Small intestine (tissue), 7 donors: ENCODE measurements at regions not wholly inside any gene's neighbourhood (a gene's known extent, or its start where the extent isn't known, plus 50 kb on each side); places are given as distances from the start of the nearest gene placed in this dataset.

Experiments used
- DNase-seq, 2 donors: peaks; one replicate each; pipeline versions ENCODE4 v3.0.0 to v3.0.0-alpha.2; 2013
- FAIRE-seq: peaks from 2 replicates; lab custom pipeline; 2012; peaks lifted over from hg19 to GRCh38; lab: Jason Lieb, UNC
- H3K27ac ChIP-seq, 3 donors: one replicate each; pipeline ENCODE4 v1.5.1; 2013; ENCODE audit warnings: low read length in 2 of 3, mild to moderate bottlenecking in 2 of 3, control low read depth in 1 of 3, inconsistent platforms in 1 of 3, low read depth in 1 of 3, moderate library complexity in 1 of 3
- H3K27me3 ChIP-seq, 3 donors: one replicate each; pipeline ENCODE4 v1.6.1; 2013; ENCODE audit warnings: low read length in 3 of 3, inconsistent platforms in 1 of 3; ENCODE audit not compliant: control insufficient read depth in 3 of 3, insufficient read depth in 3 of 3
- H3K36me3 ChIP-seq, 3 donors: one replicate each; pipeline ENCODE4 v1.6.1; 2013; ENCODE audit warnings: low read length in 3 of 3, inconsistent platforms in 1 of 3, low read depth in 1 of 3, mild to moderate bottlenecking in 1 of 3, moderate library complexity in 1 of 3; ENCODE audit not compliant: control insufficient read depth in 3 of 3, insufficient read depth in 2 of 3
- H3K4me1 ChIP-seq, 3 donors: one replicate each; pipeline ENCODE4 v1.6.1; 2013; ENCODE audit warnings: low read length in 2 of 3, inconsistent platforms in 1 of 3, low read depth in 1 of 3, mild to moderate bottlenecking in 1 of 3, moderate library complexity in 1 of 3; ENCODE audit not compliant: control insufficient read depth in 3 of 3, insufficient read depth in 2 of 3
- H3K4me3 ChIP-seq, 3 donors: one replicate each; pipeline ENCODE4 v1.5.1; 2013; ENCODE audit warnings: low read length in 3 of 3, control low read depth in 1 of 3, inconsistent platforms in 1 of 3, low read depth in 1 of 3, mild to moderate bottlenecking in 1 of 3, moderate library complexity in 1 of 3
- H3K9me3 ChIP-seq, 2 donors: one replicate each; pipeline ENCODE4 v1.6.1; 2013; ENCODE audit warnings: low read depth in 1 of 2, low read length in 1 of 2; ENCODE audit not compliant: control insufficient read depth in 2 of 2, insufficient read depth in 1 of 2
- WGBS, 3 donors: extraction: QIAGEN DNeasy Blood & Tissue Kit; methylation state at CpG; one replicate each; pipeline ENCODE4 v1.1.7; 2013; 5-methylcytosine and 5-hydroxymethylcytosine counted together
- donor health status: healthy with polysubstance abuse.
- donor health status: control.
- donor health status: control.
- donor health status: Bipolar disorder and iron deficiency.
- donor health status: healthy.

DNA sequence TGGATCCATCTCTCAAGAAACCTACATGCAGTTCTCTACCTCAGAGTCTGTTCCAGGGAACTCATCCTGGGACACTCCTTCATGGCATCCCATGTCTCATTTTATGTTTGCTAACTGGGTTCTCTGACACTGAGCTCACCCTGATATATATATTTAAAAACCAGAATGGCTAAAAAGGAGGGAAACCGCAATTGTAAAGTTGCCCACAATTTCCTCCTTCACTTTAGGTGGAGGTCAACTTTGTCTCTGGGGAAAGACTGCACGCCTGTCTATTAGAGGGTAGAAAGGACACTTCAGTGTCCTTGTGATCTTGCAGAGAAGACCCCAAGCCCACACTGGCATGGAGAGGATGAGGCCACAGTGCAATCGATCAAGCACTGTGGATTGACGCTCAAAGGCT is 131.7 kb downstream of the TEX36 start:
- no peak for DNase-seq
- Histone ChIP-seq H3K9me3 (peaks cover 0 to 12% of the 10 kb centered on the region in 2 donors), H3K4me1 (no peaks in the 10 kb centered on the region), H3K4me3 (no peak overlapping the region), H3K36me3 (no peaks in the 10 kb centered on the region), H3K27ac (no peak overlapping the region), H3K27me3 (no peaks in the 10 kb centered on the region)
- WGBS, 3 donors, result 83 to 91% (median 89%) methylated on average over 4 of the region's 4 CpGs
- FAIRE-seq, result no peak

DNA sequence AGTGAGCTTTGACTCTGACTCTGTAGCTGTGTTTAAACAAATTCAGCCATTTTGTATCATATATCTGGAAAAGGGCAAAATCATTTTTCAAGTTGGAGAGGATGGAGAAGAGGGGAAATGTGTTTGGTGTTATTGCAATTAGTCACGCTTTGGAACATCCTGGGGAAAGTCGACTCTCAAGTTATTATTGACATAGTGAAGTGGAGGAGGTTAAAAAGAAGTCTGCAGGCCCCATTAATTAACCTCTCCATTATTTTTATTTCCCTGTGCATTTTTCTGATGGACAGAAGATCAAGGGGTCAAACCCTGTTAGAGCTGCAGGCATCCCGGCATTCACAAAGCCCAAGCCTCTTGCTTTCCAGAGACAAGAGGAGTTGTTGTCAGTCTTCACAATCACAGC is 132.6 kb downstream of the TEX36 start:
- H3K9me3 ChIP-seq, result peaks cover 0 to 12% of the 10 kb centered on the region in 2 donors
- no peak overlapping the region for H3K4me3 ChIP-seq
- H3K27me3 ChIP-seq, result no peaks in the 10 kb centered on the region
- H3K36me3 ChIP-seq, result no peaks in the 10 kb centered on the region
- no peaks in the 10 kb centered on the region for H3K4me1 ChIP-seq
- H3K27ac ChIP-seq, result no peak overlapping the region
- no peak for DNase-seq
- no peak for FAIRE-seq
- WGBS, 3 donors, result 63 to 68% (median 63%) methylated on average over 3 of the region's 3 CpGs

DNA sequence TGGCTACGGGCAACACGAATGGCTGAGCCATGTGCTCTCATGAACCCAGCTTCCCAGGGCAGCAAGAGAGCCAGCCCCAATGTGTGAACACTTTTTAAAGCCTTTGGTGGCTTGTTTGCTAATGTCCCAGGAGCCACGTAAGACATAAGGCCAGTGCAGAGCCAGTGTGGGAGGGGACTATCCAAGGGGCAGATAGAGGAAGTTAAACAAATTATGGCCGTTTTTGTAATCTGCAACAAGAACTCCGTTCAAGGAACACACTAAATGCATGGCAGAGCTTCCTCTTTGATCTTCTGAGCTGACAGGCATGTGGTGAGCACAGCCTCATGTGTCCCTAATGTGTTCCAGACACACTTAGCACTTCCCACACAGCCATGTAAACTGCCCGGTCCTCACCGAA is 133.3 kb downstream of the TEX36 start:
- WGBS, 3 donors, result 54 to 56% (median 54%) methylated on average over 7 of the region's 7 CpGs

DNA sequence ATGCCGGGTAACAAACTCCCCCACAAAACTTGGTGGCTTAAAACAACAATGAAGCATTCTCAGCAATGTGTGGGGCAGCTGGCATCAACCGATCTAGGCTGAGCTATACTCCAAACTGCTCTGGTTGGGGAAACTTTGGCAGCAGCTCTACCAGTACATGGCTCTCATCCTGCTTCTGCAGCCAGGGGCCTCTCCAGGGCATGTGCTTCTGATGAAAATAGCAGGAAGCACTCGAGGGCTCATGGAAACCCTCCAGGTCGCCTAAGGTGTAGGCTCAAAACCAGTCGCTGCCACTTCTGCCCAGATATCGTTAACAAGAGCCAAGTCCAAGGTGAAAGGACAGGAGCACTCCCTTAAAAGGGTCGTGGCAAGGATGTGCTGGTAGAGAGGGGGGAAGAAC is 134.1 kb downstream of the TEX36 start:
- WGBS, 3 donors, result 71 to 81% (median 77%) methylated on average over 7 of the region's 7 CpGs
- Histone ChIP-seq H3K4me3 (no peak overlapping the region), H3K4me1 (no peaks in the 10 kb centered on the region), H3K36me3 (no peaks in the 10 kb centered on the region), H3K27ac (no peak overlapping the region), H3K27me3 (no peaks in the 10 kb centered on the region), H3K9me3 (peaks cover 0 to 12% of the 10 kb centered on the region in 2 donors)
- DNase-seq, result no peak
- no peak for FAIRE-seq

More for the DNA sequence above, 133.3 kb downstream of the TEX36 start:
- DNase-seq (no peak), FAIRE-seq (no peak)
- H3K27ac ChIP-seq, result no peak overlapping the region
- no peak overlapping the region for H3K4me3 ChIP-seq
- no peaks in the 10 kb centered on the region for H3K4me1 ChIP-seq
- H3K36me3 ChIP-seq, result no peaks in the 10 kb centered on the region
- H3K27me3 ChIP-seq, result no peaks in the 10 kb centered on the region
- H3K9me3 ChIP-seq, result peaks cover 0 to 12% of the 10 kb centered on the region in 2 donors

DNA sequence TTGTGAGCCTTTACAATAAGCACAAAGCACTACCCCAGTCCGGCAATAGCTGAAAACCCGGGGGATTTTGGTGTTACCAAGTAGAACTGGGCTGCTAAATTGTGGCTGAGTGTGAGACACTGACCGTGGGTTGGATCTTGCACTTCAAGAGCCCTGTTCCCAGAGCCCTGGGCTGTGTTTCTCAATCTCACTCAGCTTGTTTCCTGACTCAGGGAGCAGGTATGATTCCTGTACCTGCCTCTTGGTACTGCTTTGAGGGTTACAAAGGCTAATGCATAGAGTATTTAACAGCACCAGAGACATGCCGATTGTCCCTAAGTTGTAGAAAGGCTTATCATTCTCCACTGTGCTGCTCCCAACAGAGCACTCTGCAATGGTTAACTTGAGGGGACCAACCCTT is 134.6 kb downstream of the TEX36 start:
- Histone ChIP-seq H3K27me3 (no peaks in the 10 kb centered on the region), H3K9me3 (peaks cover 0 to 12% of the 10 kb centered on the region in 2 donors), H3K36me3 (no peaks in the 10 kb centered on the region), H3K4me1 (no peaks in the 10 kb centered on the region), H3K27ac (no peak overlapping the region), H3K4me3 (no peak overlapping the region)
- WGBS, 3 donors, result 76 to 84% (median 83%) methylated on average over 4 of the region's 4 CpGs
- FAIRE-seq (no peak), DNase-seq (no peak)

DNA sequence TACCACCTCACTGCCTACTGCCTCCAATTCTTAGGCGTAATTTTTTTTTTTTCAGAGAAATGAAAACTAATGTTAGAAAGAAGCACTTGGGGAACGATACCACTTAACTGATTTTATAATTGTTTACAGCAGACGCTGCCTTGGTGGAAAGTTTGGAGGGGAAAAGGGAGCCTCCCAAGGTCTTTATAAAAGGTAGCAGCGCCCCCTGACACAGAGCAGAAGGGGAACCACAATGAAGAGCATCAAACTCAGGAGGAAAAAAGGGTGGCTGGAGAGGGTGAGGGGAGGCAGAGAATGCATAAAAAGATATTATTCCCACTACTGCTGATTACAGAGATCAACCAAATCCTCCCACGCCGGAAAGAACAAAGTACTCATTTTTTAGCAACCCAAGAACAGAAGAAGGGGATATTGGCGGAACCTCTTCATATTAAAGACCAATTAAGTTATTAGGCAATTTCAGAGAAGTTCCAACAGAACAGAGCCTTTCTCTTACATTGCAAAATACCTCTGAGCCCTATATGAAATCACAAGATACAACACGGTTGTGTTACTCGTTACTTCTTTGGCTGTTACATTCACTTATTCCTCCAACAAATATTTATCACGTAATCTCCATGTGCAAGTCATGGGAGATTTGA is 135.8 kb downstream of the TEX36 start:
- no peaks in the 10 kb centered on the region for H3K36me3 ChIP-seq
- WGBS, 3 donors, result 76 to 78% (median 77%) methylated on average over 10 of the region's 10 CpGs
- H3K27ac ChIP-seq, result no peak overlapping the region
- no peaks in the 10 kb centered on the region for H3K27me3 ChIP-seq
- H3K4me1 ChIP-seq, result no peaks in the 10 kb centered on the region
- peaks cover 0 to 4% of the 10 kb centered on the region in 2 donors for H3K9me3 ChIP-seq
- DNase-seq, result no peak
- H3K4me3 ChIP-seq, result no peak overlapping the region
- no peak for FAIRE-seq

DNA sequence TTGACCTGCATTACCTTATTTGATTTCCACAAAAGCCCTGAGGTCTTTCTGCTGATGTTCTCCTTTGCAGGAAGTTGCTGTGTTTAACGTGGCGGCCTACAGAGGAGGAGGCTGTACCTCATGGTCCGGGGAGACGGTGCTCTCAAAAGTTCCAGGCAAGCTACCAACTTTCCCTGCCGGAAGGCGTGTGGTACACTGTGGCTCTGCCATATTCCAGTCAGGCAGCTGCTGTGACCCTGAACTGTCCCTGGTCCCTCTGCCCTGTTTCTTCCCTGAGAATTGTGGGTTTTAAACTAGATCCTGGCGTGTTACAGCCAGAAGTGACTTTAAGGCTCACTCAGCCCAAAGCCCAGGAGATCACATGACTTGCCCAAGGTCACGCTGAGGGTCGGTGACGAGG is 139.2 kb downstream of the TEX36 start:
- Histone ChIP-seq H3K4me3 (no peak overlapping the region), H3K4me1 (no peaks in the 10 kb centered on the region), H3K27me3 (peaks cover 0 to 1% (median 0%) of the 10 kb centered on the region in 3 donors), H3K27ac (no peak overlapping the region), H3K36me3 (no peaks in the 10 kb centered on the region), H3K9me3 (no peaks in the 10 kb centered on the region)
- FAIRE-seq (no peak), DNase-seq (no peak)
- 73 to 82% (median 78%) methylated on average over 10 of the region's 10 CpGs for WGBS, 3 donors

DNA sequence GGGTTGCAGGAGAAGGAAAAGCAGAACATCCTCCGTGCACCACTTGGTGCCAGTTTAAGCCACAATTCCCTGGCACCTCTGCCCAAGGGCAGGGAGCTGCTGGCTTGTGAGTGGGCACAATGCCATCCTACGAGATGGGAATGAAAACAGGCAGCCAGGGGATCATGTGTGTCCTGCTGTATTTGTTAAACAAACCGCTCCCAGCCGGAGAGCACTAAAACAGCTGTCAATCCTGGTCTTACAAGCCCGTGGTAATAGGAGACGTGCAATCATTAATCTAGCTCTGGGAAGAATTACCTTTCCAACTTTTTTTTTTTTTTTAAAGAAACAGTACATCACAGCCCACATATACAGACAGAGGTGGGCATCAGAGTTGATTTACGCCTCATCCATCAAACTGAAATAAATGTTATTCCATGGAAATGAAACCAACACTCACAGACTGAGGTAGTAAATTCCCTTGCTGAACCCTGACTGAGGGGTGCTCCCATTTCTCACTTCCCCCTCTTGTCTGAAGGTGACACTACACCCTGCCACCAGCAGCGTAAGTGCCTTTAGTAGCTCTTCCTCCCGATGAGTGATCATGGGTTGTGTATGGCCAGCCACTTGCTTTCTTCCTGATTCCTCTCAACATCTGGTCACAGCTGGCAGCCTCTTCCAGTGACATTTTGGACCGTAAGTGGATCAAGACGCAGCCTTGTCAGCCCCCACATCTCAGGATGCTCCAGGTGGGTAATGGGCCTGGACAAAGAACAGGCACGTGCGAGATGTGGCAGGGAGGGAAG is 143.8 kb downstream of the TEX36 start:
- FAIRE-seq (no peak), DNase-seq (peak; percentile 63 to 64)
- no peaks in the 10 kb centered on the region for H3K9me3 ChIP-seq
- H3K36me3 ChIP-seq, result no peaks in the 10 kb centered on the region
- no peaks in the 10 kb centered on the region for H3K4me1 ChIP-seq
- peaks cover 0 to 2% (median 0%) of the 10 kb centered on the region in 3 donors for H3K27me3 ChIP-seq
- no peak overlapping the region for H3K4me3 ChIP-seq
- 32 to 39% (median 36%) methylated on average over 13 of the region's 13 CpGs for WGBS, 3 donors
- H3K27ac ChIP-seq, result no peak overlapping the region
